GM18498 (cell line): ENCODE measurements at regions not wholly inside any gene's neighbourhood (a gene's known extent, or its start where the extent isn't known, plus 50 kb on each side); places are given as distances from the start of the nearest gene placed in this dataset.

Source experiments
- ATAC-seq: cut with Tn5 transposase; IDR thresholded peaks from one replicate; pipeline ENCODE4 v1.9.1; 2021; ENCODE audit warnings: mild to moderate bottlenecking, moderate library complexity; ENCODE audit not compliant: unreplicated experiment

- no peak for ATAC-seq
Observed at GRCh38 chr1:217315346-217315745, 315.5 kb downstream of the GPATCH2 start.

GRCh38 chr1:217313096-217313495, 317.8 kb downstream of the GPATCH2 start:
- ATAC-seq = no peak

DNA sequence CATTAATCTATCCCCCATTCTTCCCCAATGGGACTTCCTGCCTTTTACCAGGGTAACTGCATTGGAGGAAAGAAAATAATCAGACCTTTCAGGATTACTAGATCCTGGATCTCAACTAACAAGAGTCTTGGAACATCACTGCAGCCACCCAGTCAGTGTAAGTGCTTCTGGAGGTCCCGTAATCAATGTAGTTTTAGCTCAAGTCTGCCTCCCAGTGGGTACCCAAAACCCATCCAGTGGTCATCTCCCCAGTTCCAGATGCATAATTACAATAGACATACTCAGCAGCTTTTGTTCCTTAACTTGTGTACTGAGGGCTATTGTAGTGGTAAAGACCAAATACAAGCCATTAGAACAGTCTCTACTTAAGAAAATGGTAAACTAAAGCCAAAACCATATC, 319.1 kb downstream of the GPATCH2 start:
- ATAC-seq = no peak

DNA sequence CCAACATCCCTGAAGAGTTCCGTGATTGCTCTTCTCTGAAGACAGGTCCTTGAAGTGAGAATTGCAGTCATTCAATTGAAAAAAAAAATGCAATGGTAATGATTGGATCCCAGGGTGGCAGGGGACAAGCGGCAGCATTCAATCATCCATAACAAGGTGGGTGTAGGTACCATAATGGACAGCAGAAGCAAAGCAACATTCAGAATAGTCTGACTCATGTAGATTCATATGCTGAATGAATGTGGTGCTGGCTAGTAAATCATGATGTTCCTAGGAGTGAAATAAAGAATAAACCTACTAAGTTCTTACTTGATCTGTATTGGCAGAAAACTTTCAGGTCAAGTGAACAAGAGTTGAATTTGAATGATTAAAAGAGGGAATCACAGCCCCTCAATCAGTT, 319.6 kb downstream of the GPATCH2 start:
- ATAC-seq = no peak

DNA sequence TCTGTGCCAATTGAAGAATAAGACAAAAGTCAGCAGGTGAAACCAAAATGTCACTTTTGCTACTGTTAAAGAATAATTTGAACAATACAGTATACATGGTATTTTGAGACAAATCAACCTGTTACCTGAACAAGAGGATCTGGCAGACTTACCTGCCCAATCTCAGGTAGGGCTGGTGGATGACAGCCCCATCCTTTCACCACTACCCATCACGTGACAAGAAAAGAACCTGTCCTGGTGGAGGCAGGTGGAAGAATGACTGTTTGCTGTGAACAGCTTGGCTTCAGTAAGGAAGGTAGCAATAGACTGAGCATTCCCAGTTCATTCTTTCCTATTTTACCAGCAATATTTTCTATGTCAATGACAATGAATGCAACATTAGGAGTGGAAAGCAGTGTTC, 349.6 kb downstream of the GPATCH2 start:
- ATAC-seq = no peak

DNA sequence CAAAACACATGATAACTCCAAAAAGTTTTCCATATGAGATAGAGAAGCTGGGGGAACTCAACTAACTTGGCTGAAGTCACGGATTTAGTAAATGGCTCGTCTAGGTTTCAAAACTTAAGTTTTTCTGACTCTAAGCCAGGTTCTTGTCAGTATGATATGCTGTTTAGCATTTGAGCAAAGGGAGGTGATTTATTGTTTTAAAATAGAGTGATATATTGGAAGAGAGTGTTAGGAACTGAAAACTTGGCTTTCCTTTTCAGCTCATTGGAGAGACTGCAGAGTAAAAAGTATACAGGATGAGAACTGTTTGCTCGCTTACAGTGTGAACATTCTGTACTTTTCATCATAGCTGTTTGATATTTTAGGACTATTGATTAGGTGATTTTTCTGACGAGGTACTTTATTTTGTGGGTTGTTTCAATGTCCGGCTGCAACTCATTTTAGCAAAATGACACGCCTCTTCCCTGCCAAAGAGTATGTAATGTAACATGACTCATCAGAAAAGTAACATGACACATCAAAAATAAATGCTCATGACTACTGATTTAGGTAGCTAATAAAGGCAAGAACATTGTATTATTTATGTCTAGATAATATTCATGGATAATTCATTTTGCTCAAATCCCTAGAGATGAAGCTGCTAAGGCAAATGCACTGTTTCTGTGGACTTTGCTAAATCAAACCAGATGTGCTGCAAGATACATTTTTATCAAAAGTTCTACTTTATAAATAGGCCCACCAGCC, 355.1 kb downstream of the GPATCH2 start:
- no peak for ATAC-seq

GRCh38 chr1:217274927-217275654, 355.8 kb downstream of the GPATCH2 start:
- ATAC-seq = no peak

GRCh38 chr1:217274416-217274815, 356.5 kb downstream of the GPATCH2 start:
- ATAC-seq = no peak

- ATAC-seq = no peak
Observed at GRCh38 chr1:217273866-217274265, 357.0 kb downstream of the GPATCH2 start.

GRCh38 chr1:217272385-217272784, 358.5 kb downstream of the GPATCH2 start:
- ATAC-seq = no peak

- no peak for ATAC-seq
Observed at GRCh38 chr1:217270101-217270500, 360.8 kb downstream of the GPATCH2 start.

- ATAC-seq = no peak
Observed at GRCh38 chr1:217268058-217268457, 362.8 kb downstream of the GPATCH2 start.

DNA sequence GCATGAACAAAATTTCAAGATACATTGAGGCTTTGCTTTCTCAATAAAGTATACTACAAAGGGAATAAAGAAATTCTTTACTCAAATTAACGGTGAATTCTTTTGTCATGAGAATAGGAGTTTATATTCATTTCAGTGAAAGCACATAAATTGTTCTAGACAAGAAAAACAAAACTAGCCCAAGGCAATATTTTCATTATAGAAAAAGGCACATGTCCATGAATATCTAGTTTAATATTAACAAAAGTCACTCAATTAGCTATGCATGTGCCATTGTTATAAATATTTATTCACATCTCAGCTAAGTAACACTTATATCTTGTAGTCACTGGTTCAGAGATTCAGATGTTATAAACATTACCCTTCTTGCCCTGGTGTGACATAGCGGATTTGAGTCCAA, 369.3 kb downstream of the GPATCH2 start:
- ATAC-seq = no peak

GRCh38 chr1:217260676-217261075, 370.2 kb downstream of the GPATCH2 start:
- ATAC-seq = no peak

DNA sequence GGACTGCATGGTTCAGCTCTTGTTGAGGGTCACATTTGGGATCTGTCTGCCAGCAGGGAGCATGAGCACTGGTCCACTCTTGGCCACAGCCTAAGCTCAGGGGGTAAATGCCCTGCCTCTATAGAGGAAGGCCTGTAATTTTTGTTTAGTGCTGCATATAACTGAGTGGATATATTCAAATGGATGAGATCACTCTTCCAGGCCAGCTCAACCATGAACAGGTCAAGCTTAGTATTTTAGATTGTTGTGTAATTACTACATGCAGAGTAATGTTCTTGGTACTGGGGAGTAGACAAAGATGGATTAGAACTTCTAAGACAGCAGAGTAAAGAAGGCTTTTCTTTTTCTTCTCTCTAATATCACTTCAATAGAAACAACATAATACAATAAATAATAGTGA, 376.9 kb downstream of the GPATCH2 start:
- no peak for ATAC-seq

DNA sequence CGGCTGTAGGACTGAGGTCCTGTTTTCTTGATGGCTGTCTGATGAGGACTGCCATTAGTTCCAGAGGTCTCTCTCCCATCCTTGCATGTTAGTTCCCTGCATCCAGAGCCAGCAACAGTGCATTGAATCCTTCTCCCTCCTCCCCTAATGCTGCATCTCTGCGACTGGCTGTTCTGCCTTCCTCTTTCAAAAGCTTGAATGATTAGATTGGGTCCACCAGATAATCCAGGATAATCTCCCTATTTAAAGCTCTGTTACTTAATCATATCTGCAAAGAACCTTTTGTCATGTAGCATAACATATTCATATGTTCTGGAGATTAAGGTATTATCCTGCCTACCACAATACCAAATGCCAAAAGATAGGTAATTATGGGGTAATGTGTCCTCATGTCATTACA, 377.5 kb downstream of the GPATCH2 start:
- no peak for ATAC-seq

- ATAC-seq = no peak
Observed at GRCh38 chr1:217251121-217251520, 379.8 kb downstream of the GPATCH2 start.

DNA sequence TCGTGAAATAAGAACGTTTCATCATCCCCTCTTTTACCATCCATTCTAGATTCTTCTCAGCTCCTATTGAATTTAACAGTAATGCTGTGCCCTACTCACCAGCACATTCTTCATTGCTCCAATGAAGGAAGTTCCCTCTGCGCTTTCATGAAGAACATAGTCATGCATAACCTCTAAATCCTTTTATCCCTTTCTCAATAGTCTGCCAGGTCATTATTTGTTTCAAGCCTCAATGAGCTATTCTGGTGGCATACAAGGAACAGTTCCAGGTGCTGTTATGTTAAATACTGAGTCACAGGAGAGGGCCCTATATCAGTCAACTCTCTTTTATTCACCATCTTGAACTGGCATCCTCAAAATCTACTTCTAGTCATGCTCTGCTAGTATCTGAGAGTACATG, 381.0 kb downstream of the GPATCH2 start:
- ATAC-seq = no peak

DNA sequence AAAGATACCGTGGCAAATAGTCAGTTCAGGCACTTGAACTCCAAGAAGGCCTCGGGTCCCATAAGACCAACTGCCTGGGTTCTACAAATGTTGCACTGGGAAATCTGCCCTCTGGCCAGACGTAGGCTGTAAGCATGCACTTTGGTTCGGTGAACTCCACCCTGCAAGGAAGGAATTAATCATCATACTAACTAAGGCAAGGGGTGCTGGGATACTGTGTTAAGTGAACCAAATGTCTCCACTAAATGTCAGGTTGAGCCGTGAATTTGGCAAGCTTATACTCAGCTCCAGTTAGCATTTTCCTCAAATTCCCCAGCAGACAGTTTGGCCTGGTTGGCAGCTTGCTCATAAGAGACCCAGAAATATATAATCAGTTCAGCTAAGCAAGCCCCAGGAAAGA, 385.9 kb downstream of the GPATCH2 start:
- no peak for ATAC-seq

DNA sequence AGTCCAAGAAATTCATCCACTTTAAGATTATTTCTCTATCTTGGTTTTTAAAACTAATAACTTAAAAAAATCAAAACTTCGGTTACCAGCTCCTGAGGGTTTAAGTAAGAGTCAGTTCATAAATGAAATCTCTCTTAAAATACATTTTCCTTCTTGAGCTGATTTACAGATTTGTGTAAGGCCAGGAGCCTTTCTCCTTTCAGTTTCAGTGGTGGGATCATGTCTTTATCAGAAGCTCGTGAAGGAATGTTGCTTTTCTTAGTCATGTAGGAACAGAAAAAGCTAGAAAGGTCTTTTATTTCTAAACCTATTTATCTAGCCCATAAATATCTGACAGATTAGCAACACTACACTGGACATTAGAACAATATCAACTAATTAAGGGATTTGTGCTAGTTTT, 390.2 kb downstream of the GPATCH2 start:
- no peak for ATAC-seq

DNA sequence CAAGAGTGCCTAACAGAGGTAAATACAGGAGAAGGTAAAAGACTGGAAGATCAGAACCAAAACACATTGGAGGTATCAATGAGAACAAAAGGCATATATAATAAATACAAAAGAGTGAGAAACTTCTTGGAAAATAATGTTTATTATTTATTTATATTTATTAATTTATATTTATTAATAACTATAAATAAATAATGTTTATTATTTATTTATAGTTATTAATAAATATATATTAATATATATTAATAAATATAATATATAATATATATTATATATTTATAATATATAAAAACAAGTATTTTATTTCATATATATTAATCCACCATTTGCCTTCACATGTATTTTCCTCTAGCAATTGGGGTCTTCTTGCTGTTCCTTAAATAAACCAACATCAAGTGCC, 391.9 kb downstream of the GPATCH2 start:
- ATAC-seq = no peak

- ATAC-seq = no peak
Observed at GRCh38 chr1:217230412-217230811, 400.5 kb downstream of the GPATCH2 start.

DNA sequence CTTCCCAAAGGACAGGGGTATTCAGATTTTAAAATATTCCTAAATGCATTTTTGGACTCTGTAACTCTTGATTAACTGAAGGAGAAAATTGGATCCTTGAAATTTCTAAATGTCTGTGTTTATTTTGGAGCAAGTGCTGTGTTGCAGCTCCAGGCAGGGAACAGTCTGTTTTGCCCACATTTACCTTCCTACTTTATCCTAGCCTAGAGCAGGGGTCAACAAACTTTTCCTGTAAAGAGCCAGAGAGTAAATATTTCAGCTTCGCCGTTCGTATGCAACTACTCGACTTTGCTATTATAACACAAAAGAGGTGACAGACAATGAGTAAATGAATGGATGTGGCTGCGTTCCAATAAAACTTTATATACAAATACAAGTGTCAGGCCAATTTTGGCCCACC, 402.2 kb downstream of the GPATCH2 start:
- no peak for ATAC-seq
